Neural progenitor cell (in vitro differentiated cells): ENCODE measurements at regions not wholly inside any gene's neighbourhood (a gene's known extent, or its start where the extent isn't known, plus 50 kb on each side); places are given as distances from the start of the nearest gene placed in this dataset.

Source experiments
- DNase-seq: peaks from one replicate; pipeline ENCODE4 v3.0.0-alpha.2; 2016; ENCODE audit warnings: low spot score
- H2AFZ ChIP-seq: fragments of 200-600 bp; sonication (generic); replicated peaks from 2 replicates; pipeline ENCODE4 v1.6.1; 2016; ENCODE audit warnings: antibody characterized with exemption
- H3F3A ChIP-seq: fragments of 200-600 bp; sonication (generic); 2 replicates; pipeline ENCODE4 v1.6.1; 2016; ENCODE audit warnings: antibody characterized with exemption, low read depth
- H3K27ac ChIP-seq: fragments of 200-600 bp; sonication (generic); 2 replicates; pipeline ENCODE4 v1.5.1; 2016; ENCODE audit warnings: mild to moderate bottlenecking
- H3K27me3 ChIP-seq: fragments of 200-600 bp; sonication (generic); 2 replicates; pipeline ENCODE4 v1.6.1; 2016; ENCODE audit warnings: mild to moderate bottlenecking, moderate library complexity
- H3K36me3 ChIP-seq: fragments of 200-600 bp; sonication (generic); 2 replicates; pipeline ENCODE4 v1.5.1; 2016
- H3K4me1 ChIP-seq: fragments of 200-600 bp; sonication (generic); 2 replicates; pipeline ENCODE4 v1.6.1; 2016; ENCODE audit warnings: mixed run types
- H3K4me2 ChIP-seq: fragments of 200-600 bp; sonication (generic); 2 replicates; pipeline ENCODE4 v1.6.1; 2016
- H3K4me3 ChIP-seq: fragments of 200-600 bp; sonication (generic); 2 replicates; pipeline ENCODE4 v1.5.1; 2016
- H3K79me2 ChIP-seq: fragments of 200-600 bp; sonication (generic); 2 replicates; pipeline ENCODE4 v1.6.1; 2016; ENCODE audit warnings: low read depth
- H3K9ac ChIP-seq: fragments of 200-600 bp; sonication (generic); 2 replicates; pipeline ENCODE4 v1.6.1; 2016
- H3K9me3 ChIP-seq: fragments of 200-600 bp; sonication (generic); 2 replicates; pipeline ENCODE4 v1.5.1; 2016; ENCODE audit warnings: low read depth
- H4K20me1 ChIP-seq: fragments of 200-600 bp; sonication (generic); 2 replicates; pipeline ENCODE4 v1.6.1; 2016; ENCODE audit warnings: low read depth
- H3K27ac Mint-ChIP-seq: 3 replicates; pipeline ENCODE4 v1.8.0; 2021; ENCODE audit warnings: mixed read lengths
- H3K27me3 Mint-ChIP-seq: 2 replicates; pipeline ENCODE4 v1.8.0; 2022; ENCODE audit warnings: low read depth, mild to moderate bottlenecking, inconsistent platforms, moderate library complexity, mixed read lengths; ENCODE audit not compliant: insufficient read depth
- H3K36me3 Mint-ChIP-seq: 3 replicates; pipeline ENCODE4 v1.8.0; 2021; ENCODE audit warnings: mixed read lengths
- H3K4me1 Mint-ChIP-seq: 3 replicates; pipeline ENCODE4 v1.8.0; 2021; ENCODE audit warnings: mixed read lengths
- H3K4me3 Mint-ChIP-seq: 3 replicates; pipeline ENCODE4 v1.8.0; 2021; ENCODE audit warnings: mild to moderate bottlenecking, moderate library complexity, mixed read lengths
- H3K9me3 Mint-ChIP-seq: 3 replicates; pipeline ENCODE4 v1.8.0; 2020; ENCODE audit warnings: mixed read lengths
- CTCF ChIP-seq: fragments of 200-600 bp; sonication (generic); IDR thresholded peaks from 2 replicates; pipeline ENCODE4 v1.5.1; 2017; ENCODE audit warnings: antibody characterized with exemption, mild to moderate bottlenecking
- EZH2 ChIP-seq: fragments of 200-600 bp; sonication (generic); IDR thresholded peaks from 2 replicates; pipeline ENCODE4 v1.6.1; 2017; ENCODE audit warnings: antibody characterized with exemption, mild to moderate bottlenecking, moderate library complexity
- EZH2phosphoT487 ChIP-seq: fragments of 200-600 bp; sonication (generic); IDR thresholded peaks from 2 replicates; pipeline ENCODE4 v1.6.1; 2017; ENCODE audit warnings: antibody characterized with exemption

GRCh38 chr4:62531264-62531663 is 1331.1 kb downstream of the ADGRL3 start:
- Histone ChIP-seq H3K9ac (no peak overlapping the region), H2AFZ (peak overlapping the region; percentile 23), H3K79me2 (no peaks in the 10 kb centered on the region), H3K4me3 (no peak overlapping the region), H3K27ac (peak overlapping the region; percentile 84), H3F3A (peaks cover 11% of the 10 kb centered on the region), H4K20me1 (no peaks in the 10 kb centered on the region), H3K27me3 (no peaks in the 10 kb centered on the region), H3K4me1 (peaks cover 13% of the 10 kb centered on the region), H3K36me3 (no peaks in the 10 kb centered on the region), H3K4me2 (peak overlapping the region; percentile 24), H3K9me3 (no peaks in the 10 kb centered on the region)
- H3K4me1 Mint-ChIP-seq, result peaks cover 7% of the 10 kb centered on the region
- TF ChIP-seq EZH2, result no peak
- TF ChIP-seq CTCF, result no peak
- no peak for TF ChIP-seq EZH2phosphoT487
- no peaks in the 10 kb centered on the region for H3K27me3 Mint-ChIP-seq
- no peaks in the 10 kb centered on the region for H3K36me3 Mint-ChIP-seq
- H3K9me3 Mint-ChIP-seq, result no peaks in the 10 kb centered on the region
- peak; percentile 62 for DNase-seq
- no peak overlapping the region for H3K4me3 Mint-ChIP-seq
- H3K27ac Mint-ChIP-seq, result no peak overlapping the region

DNA sequence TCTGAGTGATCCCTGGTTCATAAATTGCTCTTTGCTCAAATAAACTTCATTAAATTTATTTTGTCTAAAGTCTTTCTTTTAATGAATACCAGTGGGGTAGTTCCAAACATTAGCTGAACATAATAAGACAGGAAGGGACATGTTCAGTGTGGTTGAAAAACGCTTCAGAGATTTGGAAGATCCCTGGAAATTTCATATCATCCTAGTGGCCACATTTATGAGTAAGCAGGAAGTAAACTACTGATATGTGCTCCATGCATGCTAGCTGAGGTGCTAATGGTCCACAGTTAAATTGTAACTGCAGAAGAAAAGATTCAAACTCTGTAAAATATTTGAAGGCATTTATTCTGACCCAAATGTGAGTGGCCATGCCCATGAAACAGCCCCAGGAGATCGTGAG is 1328.7 kb downstream of the ADGRL3 start:
- no peak overlapping the region for H2AFZ ChIP-seq
- H3K27me3 Mint-ChIP-seq, result peaks cover 2% of the 10 kb centered on the region
- H3F3A ChIP-seq, result peaks cover 11% of the 10 kb centered on the region
- TF ChIP-seq EZH2, result no peak
- TF ChIP-seq CTCF, result no peak
- no peak for TF ChIP-seq EZH2phosphoT487
- H3K9me3 ChIP-seq, result no peaks in the 10 kb centered on the region
- no peaks in the 10 kb centered on the region for H3K27me3 ChIP-seq
- H3K4me3 ChIP-seq, result no peak overlapping the region
- H3K27ac Mint-ChIP-seq, result no peak overlapping the region
- DNase-seq, result no peak
- no peaks in the 10 kb centered on the region for H3K36me3 Mint-ChIP-seq
- H3K27ac ChIP-seq, result no peak overlapping the region
- no peaks in the 10 kb centered on the region for H3K36me3 ChIP-seq
- H3K9me3 Mint-ChIP-seq, result peaks cover 9% of the 10 kb centered on the region
- H3K4me2 ChIP-seq, result no peak overlapping the region
- H3K4me1 ChIP-seq, result peaks cover 13% of the 10 kb centered on the region
- H3K4me3 Mint-ChIP-seq, result no peak overlapping the region
- H4K20me1 ChIP-seq, result no peaks in the 10 kb centered on the region
- H3K9ac ChIP-seq, result no peak overlapping the region
- no peaks in the 10 kb centered on the region for H3K79me2 ChIP-seq
- H3K4me1 Mint-ChIP-seq, result peaks cover 7% of the 10 kb centered on the region

DNA sequence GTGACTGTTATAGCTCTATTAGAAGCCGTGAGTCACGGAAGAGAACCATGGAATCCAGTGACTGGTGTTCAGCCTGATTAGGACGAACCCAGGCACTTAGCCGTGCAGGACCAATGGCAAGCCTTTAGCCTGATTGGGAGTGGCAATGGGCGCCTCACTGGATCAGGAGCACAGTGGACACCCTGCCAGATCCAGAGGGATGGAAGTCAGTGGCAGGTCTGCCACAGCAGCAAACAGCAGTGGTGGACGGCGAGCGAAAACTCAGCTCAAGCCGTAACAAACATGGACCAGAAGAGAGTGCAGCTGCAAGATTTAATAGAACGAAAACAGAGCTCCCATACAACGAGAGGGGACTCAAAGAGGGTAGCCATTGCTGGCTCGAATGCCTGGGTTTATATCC is 1326.5 kb downstream of the ADGRL3 start:
- Mint-ChIP-seq H3K9me3 (peaks cover 11% of the 10 kb centered on the region), H3K27ac (no peak overlapping the region), H3K36me3 (no peaks in the 10 kb centered on the region), H3K4me3 (no peak overlapping the region), H3K27me3 (peaks cover 2% of the 10 kb centered on the region), H3K4me1 (peaks cover 6% of the 10 kb centered on the region)
- H4K20me1 ChIP-seq, result no peaks in the 10 kb centered on the region
- H2AFZ ChIP-seq, result no peak overlapping the region
- H3K79me2 ChIP-seq, result no peaks in the 10 kb centered on the region
- peaks cover 8% of the 10 kb centered on the region for H3F3A ChIP-seq
- no peak overlapping the region for H3K4me3 ChIP-seq
- H3K9ac ChIP-seq, result no peak overlapping the region
- H3K9me3 ChIP-seq, result no peaks in the 10 kb centered on the region
- no peak overlapping the region for H3K27ac ChIP-seq
- peaks cover 11% of the 10 kb centered on the region for H3K4me1 ChIP-seq
- H3K27me3 ChIP-seq, result no peaks in the 10 kb centered on the region
- no peak for DNase-seq
- no peak for TF ChIP-seq CTCF
- no peak for TF ChIP-seq EZH2
- no peak for TF ChIP-seq EZH2phosphoT487
- no peak overlapping the region for H3K4me2 ChIP-seq
- no peaks in the 10 kb centered on the region for H3K36me3 ChIP-seq

GRCh38 chr4:62523256-62523655 is 1323.1 kb downstream of the ADGRL3 start:
- peaks cover 11% of the 10 kb centered on the region for H3K9me3 Mint-ChIP-seq
- H3K4me3 Mint-ChIP-seq, result no peak overlapping the region
- H3K36me3 Mint-ChIP-seq, result no peaks in the 10 kb centered on the region
- no peak for DNase-seq
- H3K4me1 Mint-ChIP-seq, result peaks cover 5% of the 10 kb centered on the region
- no peaks in the 10 kb centered on the region for H4K20me1 ChIP-seq
- TF ChIP-seq EZH2 (no peak), EZH2phosphoT487 (no peak), CTCF (no peak)
- no peak overlapping the region for H2AFZ ChIP-seq
- H3K27ac ChIP-seq, result no peak overlapping the region
- H3K27me3 ChIP-seq, result no peaks in the 10 kb centered on the region
- H3K36me3 ChIP-seq, result no peaks in the 10 kb centered on the region
- no peak overlapping the region for H3K9ac ChIP-seq
- H3K27ac Mint-ChIP-seq, result no peak overlapping the region
- no peak overlapping the region for H3K4me3 ChIP-seq
- H3K27me3 Mint-ChIP-seq, result peaks cover 2% of the 10 kb centered on the region
- H3K4me2 ChIP-seq, result no peak overlapping the region
- no peaks in the 10 kb centered on the region for H3F3A ChIP-seq
- H3K9me3 ChIP-seq, result no peaks in the 10 kb centered on the region
- H3K79me2 ChIP-seq, result no peaks in the 10 kb centered on the region
- H3K4me1 ChIP-seq, result no peaks in the 10 kb centered on the region
